ENCODE measurements at regions not wholly inside any gene's neighbourhood (a gene's known extent, or its start where the extent isn't known, plus 50 kb on each side); places are given as distances from the start of the nearest gene placed in this dataset.

GRCh38 chr1:191675856-191676783 is 482.1 kb upstream of the RGS18 start:
- no peaks in the 10 kb centered on the region for H3K4me1 Mint-ChIP-seq
- DNase-seq (ENCODE audit: low spot score in 2 of 2, unreplicated experiment in 2 of 2) = no peak
- no peaks in the 10 kb centered on the region for H3K27me3 Mint-ChIP-seq (ENCODE audit: low read depth)
- H3K27ac Mint-ChIP-seq = no peak overlapping the region
- H3K4me3 Mint-ChIP-seq = no peak overlapping the region
- no peak for TF ChIP-seq CTCF (IDR thresholded peaks at IDR 0.05; ENCODE audit: unreplicated experiment)
- no peaks in the 10 kb centered on the region for H3K36me3 Mint-ChIP-seq
- H3K9me3 Mint-ChIP-seq = peaks cover 9% of the 10 kb centered on the region

- H3K27ac Mint-ChIP-seq = no peak overlapping the region
- no peaks in the 10 kb centered on the region for H3K27me3 Mint-ChIP-seq (ENCODE audit: low read depth)
- no peak overlapping the region for H3K4me3 Mint-ChIP-seq
- no peaks in the 10 kb centered on the region for H3K36me3 Mint-ChIP-seq
- TF ChIP-seq CTCF (IDR thresholded peaks at IDR 0.05; ENCODE audit: unreplicated experiment) = no peak
- H3K4me1 Mint-ChIP-seq = peaks cover 23% of the 10 kb centered on the region
- no peak for DNase-seq (ENCODE audit: low spot score in 2 of 2, unreplicated experiment in 2 of 2)
- no peaks in the 10 kb centered on the region for H3K9me3 Mint-ChIP-seq
These were observed 472.6 kb upstream of the RGS18 start for GRCh38 chr1:191685669-191686068.

- Mint-ChIP-seq H3K27me3 (ENCODE audit: low read depth) (no peaks in the 10 kb centered on the region), H3K36me3 (no peaks in the 10 kb centered on the region), H3K4me1 (peaks cover 32% of the 10 kb centered on the region), H3K27ac (no peak overlapping the region), H3K9me3 (peaks cover 7% of the 10 kb centered on the region), H3K4me3 (no peak overlapping the region)
- DNase-seq (ENCODE audit: low spot score in 2 of 2, unreplicated experiment in 2 of 2) = no peak
- no peak for TF ChIP-seq CTCF (IDR thresholded peaks at IDR 0.05; ENCODE audit: unreplicated experiment)
These were observed 470.5 kb upstream of the RGS18 start for GRCh38 chr1:191687721-191688120.

GRCh38 chr1:191690931-191691330 is 467.3 kb upstream of the RGS18 start:
- Mint-ChIP-seq H3K27me3 (ENCODE audit: low read depth) (no peaks in the 10 kb centered on the region), H3K36me3 (peaks cover 4% of the 10 kb centered on the region), H3K9me3 (peaks cover 24% of the 10 kb centered on the region), H3K4me3 (no peak overlapping the region), H3K4me1 (peaks cover 32% of the 10 kb centered on the region), H3K27ac (peak overlapping the region; percentile 53)
- no peak for TF ChIP-seq CTCF (IDR thresholded peaks at IDR 0.05; ENCODE audit: unreplicated experiment)
- no peak for DNase-seq (ENCODE audit: low spot score in 2 of 2, unreplicated experiment in 2 of 2)

GRCh38 chr1:191693797-191694196 is 464.5 kb upstream of the RGS18 start:
- H3K36me3 Mint-ChIP-seq = peaks cover 4% of the 10 kb centered on the region
- no peak for DNase-seq (ENCODE audit: low spot score in 2 of 2, unreplicated experiment in 2 of 2)
- no peak overlapping the region for H3K4me3 Mint-ChIP-seq
- no peak for TF ChIP-seq CTCF (IDR thresholded peaks at IDR 0.05; ENCODE audit: unreplicated experiment)
- no peaks in the 10 kb centered on the region for H3K27me3 Mint-ChIP-seq (ENCODE audit: low read depth)
- H3K27ac Mint-ChIP-seq = no peak overlapping the region
- peaks cover 24% of the 10 kb centered on the region for H3K9me3 Mint-ChIP-seq
- peaks cover 20% of the 10 kb centered on the region for H3K4me1 Mint-ChIP-seq
